H1 (cell line): ENCODE measurements at regions not wholly inside any gene's neighbourhood (a gene's known extent, or its start where the extent isn't known, plus 50 kb on each side); places are given as distances from the start of the nearest gene placed in this dataset.

Source experiments
- FOSL1 ChIP-seq: IDR thresholded peaks from 2 replicates; pipeline ENCODE4 v1.6.1; 2011; ENCODE audit warnings: mild to moderate bottlenecking, low read depth, low read length, moderate library complexity; ENCODE audit not compliant: insufficient read depth
- JUN ChIP-seq: IDR thresholded peaks from 2 replicates; pipeline ENCODE4 v1.6.1; 2011; ENCODE audit warnings: low read depth, mild to moderate bottlenecking, improper control_type of control experiment, low read length
- PHF8 ChIP-seq: fragments of 200-600 bp; sonication (generic); conservative IDR thresholded peaks from 2 replicates; pipeline ENCODE4 v1.7.1; 2012; ENCODE audit warnings: low read depth, mild to moderate bottlenecking, inconsistent platforms, low read length, moderate library complexity
- SP2 ChIP-seq: IDR thresholded peaks from 2 replicates; pipeline ENCODE4 v1.6.1; 2012; ENCODE audit warnings: mild to moderate bottlenecking, low read length, inconsistent platforms

DNA sequence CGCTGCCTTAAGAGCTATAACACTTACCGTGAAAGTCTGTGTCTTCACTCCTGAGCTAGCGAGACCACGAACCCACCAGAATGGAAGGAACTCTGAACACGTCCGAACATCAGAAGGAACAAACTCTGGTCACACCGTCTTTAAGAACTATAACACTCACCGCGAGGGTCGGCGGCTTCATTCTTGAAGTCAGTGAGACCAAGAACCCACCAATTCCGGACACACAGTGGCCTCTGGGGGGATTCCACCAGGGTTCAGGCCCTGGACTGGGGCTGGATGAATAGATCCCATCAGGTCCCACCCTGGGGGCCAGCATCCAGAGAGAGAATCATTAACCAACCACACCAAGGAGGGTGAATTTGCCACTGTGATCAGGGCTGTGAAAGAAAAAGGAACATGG lies 55.8 kb upstream of the ATP12A start (continued):
- TF ChIP-seq SP2 (no peak), JUN (no peak), FOSL1 (no peak), PHF8 (no peak)
